Ecto neural progenitor cell (in vitro differentiated cells): ENCODE measurements at regions not wholly inside any gene's neighbourhood (a gene's known extent, or its start where the extent isn't known, plus 50 kb on each side); places are given as distances from the start of the nearest gene placed in this dataset.
"Not testable (repeated sequence)": the region's sequence is repeated elsewhere in the genome, so short reads cannot be mapped to it uniquely, and the experiment has no call there.

Experiments used
- DNase-seq: peaks from one replicate; pipeline ENCODE4 v3.0.0-alpha.2; 2018; ENCODE audit warnings: low spot score

- DNase-seq = no peak
Measured at GRCh38 chr6:62819640-62820039, 391.6 kb upstream of the FKBP1C start.

- no peak for DNase-seq
Measured at GRCh38 chr6:62808565-62809293, 402.5 kb upstream of the FKBP1C start.

- no peak for DNase-seq
Measured at GRCh38 chr6:62805431-62805830, 405.8 kb upstream of the FKBP1C start.

- DNase-seq = no peak
Measured at GRCh38 chr6:62803094-62803493, 408.2 kb upstream of the FKBP1C start.

- DNase-seq = no peak
Measured at GRCh38 chr6:62797190-62797589, 414.1 kb upstream of the FKBP1C start.

- DNase-seq = no peak
Measured at GRCh38 chr6:62775427-62776022, 435.7 kb upstream of the FKBP1C start.

GRCh38 chr6:62766174-62766573, 445.1 kb upstream of the FKBP1C start:
- not testable (repeated sequence) for DNase-seq

- DNase-seq = no peak
Measured at GRCh38 chr6:62764841-62765240, 446.4 kb upstream of the FKBP1C start.

GRCh38 chr6:62763125-62763912, 447.9 kb upstream of the FKBP1C start:
- no peak for DNase-seq

- DNase-seq = no peak
Measured at GRCh38 chr6:62746968-62747367, 460.9 kb upstream of the KHDRBS2 start.

GRCh38 chr6:62746161-62746560, 460.1 kb upstream of the KHDRBS2 start:
- no peak for DNase-seq

GRCh38 chr6:62740596-62740995, 454.6 kb upstream of the KHDRBS2 start:
- no peak for DNase-seq

GRCh38 chr6:62740171-62740570, 454.1 kb upstream of the KHDRBS2 start:
- no peak for DNase-seq

GRCh38 chr6:62737792-62738191, 451.8 kb upstream of the KHDRBS2 start:
- DNase-seq = no peak

GRCh38 chr6:62721408-62721807, 435.4 kb upstream of the KHDRBS2 start:
- DNase-seq = no peak

GRCh38 chr6:62716719-62717118, 430.7 kb upstream of the KHDRBS2 start:
- no peak for DNase-seq

- DNase-seq = no peak
Measured at GRCh38 chr6:62714112-62714511, 428.1 kb upstream of the KHDRBS2 start.

GRCh38 chr6:62711750-62712149, 425.7 kb upstream of the KHDRBS2 start:
- no peak for DNase-seq

GRCh38 chr6:62707914-62708313, 421.9 kb upstream of the KHDRBS2 start:
- DNase-seq = no peak

- DNase-seq = no peak
Measured at GRCh38 chr6:62707156-62707555, 421.1 kb upstream of the KHDRBS2 start.

GRCh38 chr6:62683063-62683462, 397.0 kb upstream of the KHDRBS2 start:
- DNase-seq = no peak

- DNase-seq = no peak
Measured at GRCh38 chr6:62681108-62681507, 395.1 kb upstream of the KHDRBS2 start.

- DNase-seq = no peak
Measured at GRCh38 chr6:62672989-62673388, 387.0 kb upstream of the KHDRBS2 start.
